Activated naive CD8-positive, alpha-beta T cell (primary cell): ENCODE measurements at regions not wholly inside any gene's neighbourhood (a gene's known extent, or its start where the extent isn't known, plus 50 kb on each side); places are given as distances from the start of the nearest gene placed in this dataset.

Experiments used
- H3K27ac Mint-ChIP-seq: one replicate; pipeline ENCODE4 v1.8.0; 2021; ENCODE audit warnings: mixed read lengths
- H3K27me3 Mint-ChIP-seq: one replicate; pipeline ENCODE4 v1.8.0; 2021; ENCODE audit warnings: mixed read lengths
- H3K36me3 Mint-ChIP-seq: one replicate; pipeline ENCODE4 v1.8.0; 2021; ENCODE audit warnings: mixed read lengths
- H3K4me1 Mint-ChIP-seq: one replicate; pipeline ENCODE4 v1.8.0; 2021; ENCODE audit warnings: low read depth, mixed read lengths
- H3K4me3 Mint-ChIP-seq: one replicate; pipeline ENCODE4 v1.8.0; 2021; ENCODE audit warnings: mild to moderate bottlenecking, mixed read lengths
- H3K9me3 Mint-ChIP-seq: one replicate; pipeline ENCODE4 v1.8.0; 2021; ENCODE audit warnings: low read depth, mixed read lengths

DNA sequence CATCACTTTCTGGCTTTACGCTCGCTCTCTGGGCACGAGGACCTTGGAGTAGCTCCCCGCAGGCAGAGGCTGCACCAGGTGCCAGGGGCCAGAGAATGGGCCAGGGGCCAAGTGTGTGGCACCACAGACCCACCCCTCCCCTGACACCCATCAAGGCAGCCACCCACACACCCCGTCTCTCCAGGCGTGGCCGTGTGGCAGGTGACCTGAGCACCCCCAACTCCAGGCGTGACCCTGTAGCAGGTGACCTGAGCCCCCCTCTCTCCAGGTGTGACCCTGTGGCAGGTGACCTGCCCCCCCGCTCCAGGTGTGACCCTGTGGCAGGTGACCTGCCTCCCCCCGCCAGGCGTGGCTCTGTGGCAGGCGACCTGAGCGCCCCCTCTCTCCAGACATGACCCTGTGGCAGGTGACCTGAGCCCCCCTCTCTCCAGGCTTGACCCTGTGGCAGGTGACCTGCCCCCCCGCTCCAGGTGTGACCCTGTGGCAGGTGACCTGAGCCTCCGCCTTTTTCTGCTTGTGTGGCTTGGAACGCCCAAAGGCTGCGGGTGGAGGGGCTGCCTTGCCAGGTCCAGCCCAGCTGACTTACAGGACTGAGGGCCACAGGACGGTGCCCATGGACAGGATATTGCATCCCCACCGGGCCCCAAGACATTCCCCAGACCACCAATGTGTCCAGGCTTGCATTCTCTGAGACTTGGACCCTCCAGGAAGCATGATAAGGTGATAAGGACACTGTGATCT is 667.2 kb downstream of the BRD1 start:
- no peak overlapping the region for H3K27ac Mint-ChIP-seq
- H3K4me1 Mint-ChIP-seq: no peaks in the 10 kb centered on the region
- no peak overlapping the region for H3K4me3 Mint-ChIP-seq
- H3K27me3 Mint-ChIP-seq: no peaks in the 10 kb centered on the region
- H3K9me3 Mint-ChIP-seq: no peaks in the 10 kb centered on the region
- H3K36me3 Mint-ChIP-seq: no peaks in the 10 kb centered on the region

DNA sequence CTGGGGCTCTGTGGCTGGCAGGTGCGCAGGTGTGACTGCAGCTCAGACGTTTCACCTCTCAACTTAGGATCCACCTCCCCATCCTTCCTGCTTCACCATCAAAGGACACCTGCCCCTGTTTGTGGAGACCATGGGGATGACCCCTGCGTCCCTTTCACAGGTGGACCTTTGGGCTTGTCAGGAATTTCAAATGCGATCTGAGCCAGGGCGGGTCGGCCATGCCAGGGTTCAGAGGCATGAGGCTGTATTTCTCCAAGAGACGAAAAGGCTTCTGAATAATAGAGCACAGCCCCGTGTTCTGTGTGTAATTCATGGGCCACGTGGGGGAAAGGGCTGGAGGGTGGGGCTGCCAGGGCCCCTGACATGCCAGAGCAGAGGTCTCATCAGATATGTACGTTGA is 668.0 kb downstream of the BRD1 start:
- no peak overlapping the region for H3K4me3 Mint-ChIP-seq
- no peaks in the 10 kb centered on the region for H3K27me3 Mint-ChIP-seq
- no peaks in the 10 kb centered on the region for H3K4me1 Mint-ChIP-seq
- no peaks in the 10 kb centered on the region for H3K36me3 Mint-ChIP-seq
- no peak overlapping the region for H3K27ac Mint-ChIP-seq
- no peaks in the 10 kb centered on the region for H3K9me3 Mint-ChIP-seq

DNA sequence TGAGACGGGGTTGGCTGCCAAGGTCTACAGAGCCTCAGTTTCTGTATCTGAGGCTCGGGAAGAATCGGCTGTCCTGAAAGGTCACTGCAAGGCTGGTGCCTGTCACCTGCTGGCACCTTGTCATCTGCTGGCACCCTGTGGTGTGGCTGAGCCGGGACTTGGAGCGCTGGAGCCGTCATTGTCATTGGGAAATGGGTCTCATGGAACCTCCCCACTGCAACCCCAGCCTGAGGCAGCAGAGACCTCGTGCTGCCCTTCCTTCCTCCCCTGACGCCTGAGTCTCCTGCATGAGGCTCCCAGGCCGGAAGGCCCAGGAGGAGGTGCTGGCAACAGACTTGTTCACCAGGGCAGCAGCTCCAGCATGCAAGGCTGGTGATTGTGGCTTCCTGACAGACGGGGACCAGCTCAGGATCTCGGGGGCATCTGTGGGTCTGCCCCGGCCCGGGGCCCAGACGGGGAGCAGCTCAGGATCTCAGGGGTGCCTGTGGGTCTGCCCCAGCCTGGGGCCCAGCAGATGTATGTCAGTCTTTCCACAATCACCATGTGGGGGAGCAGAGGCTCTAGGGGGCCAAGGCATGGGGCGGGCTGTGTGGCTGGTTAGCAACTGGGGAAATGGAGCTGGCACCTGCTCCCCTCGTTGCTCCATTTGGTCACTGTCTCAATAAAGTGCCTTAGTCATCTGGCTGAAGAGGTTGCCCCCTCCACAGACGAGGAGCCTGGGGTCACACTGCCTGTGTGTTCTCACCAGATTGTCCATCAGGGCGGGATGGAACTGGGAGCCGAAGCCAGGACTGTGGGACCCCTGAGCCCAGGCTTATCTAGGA is 668.7 kb downstream of the BRD1 start:
- H3K27ac Mint-ChIP-seq: no peak overlapping the region
- H3K4me1 Mint-ChIP-seq: no peaks in the 10 kb centered on the region
- no peaks in the 10 kb centered on the region for H3K36me3 Mint-ChIP-seq
- H3K4me3 Mint-ChIP-seq: no peak overlapping the region
- H3K9me3 Mint-ChIP-seq: no peaks in the 10 kb centered on the region
- H3K27me3 Mint-ChIP-seq: no peaks in the 10 kb centered on the region

DNA sequence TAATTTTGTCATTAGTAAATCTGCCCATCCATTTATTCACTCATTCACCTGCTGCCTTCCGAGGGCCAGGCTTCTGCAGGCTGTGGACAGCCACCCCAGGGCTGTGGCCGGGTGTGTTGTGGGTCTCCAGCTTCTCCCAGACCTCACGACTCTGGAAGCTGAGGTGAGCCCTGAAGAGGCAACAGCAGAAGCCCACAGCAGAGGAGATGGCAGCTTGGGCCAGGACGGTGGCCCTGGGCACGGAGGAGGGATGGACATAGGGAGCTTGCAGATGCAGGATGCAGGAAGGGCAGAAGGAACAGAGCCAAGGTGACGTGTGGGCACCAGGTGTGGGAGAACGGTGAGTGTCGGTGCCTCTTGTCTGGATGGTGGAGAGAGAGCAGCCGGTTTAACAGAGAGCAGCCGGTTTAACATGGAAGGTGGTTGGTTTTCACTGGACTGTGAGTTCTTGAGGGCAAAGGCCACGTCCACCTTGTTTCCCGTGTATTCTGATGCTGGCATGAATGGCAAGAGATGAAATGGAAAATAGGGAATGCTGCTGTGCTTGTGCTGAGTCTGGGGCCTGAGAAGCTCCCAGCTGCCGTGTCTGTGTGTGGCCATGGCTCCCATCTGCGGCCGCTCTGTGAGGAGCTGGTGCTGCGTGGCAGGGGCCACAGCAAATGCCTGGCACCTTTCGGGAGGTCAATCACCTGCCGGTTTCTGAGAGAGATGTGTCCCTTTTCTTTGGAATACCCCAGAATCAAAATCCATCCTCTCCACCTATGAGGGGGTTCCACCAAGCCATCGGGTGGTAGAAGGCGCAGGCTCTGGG is 669.9 kb downstream of the BRD1 start:
- Mint-ChIP-seq H3K36me3 (no peaks in the 10 kb centered on the region), H3K27me3 (no peaks in the 10 kb centered on the region), H3K4me1 (no peaks in the 10 kb centered on the region), H3K4me3 (no peak overlapping the region), H3K27ac (no peak overlapping the region), H3K9me3 (no peaks in the 10 kb centered on the region)

DNA sequence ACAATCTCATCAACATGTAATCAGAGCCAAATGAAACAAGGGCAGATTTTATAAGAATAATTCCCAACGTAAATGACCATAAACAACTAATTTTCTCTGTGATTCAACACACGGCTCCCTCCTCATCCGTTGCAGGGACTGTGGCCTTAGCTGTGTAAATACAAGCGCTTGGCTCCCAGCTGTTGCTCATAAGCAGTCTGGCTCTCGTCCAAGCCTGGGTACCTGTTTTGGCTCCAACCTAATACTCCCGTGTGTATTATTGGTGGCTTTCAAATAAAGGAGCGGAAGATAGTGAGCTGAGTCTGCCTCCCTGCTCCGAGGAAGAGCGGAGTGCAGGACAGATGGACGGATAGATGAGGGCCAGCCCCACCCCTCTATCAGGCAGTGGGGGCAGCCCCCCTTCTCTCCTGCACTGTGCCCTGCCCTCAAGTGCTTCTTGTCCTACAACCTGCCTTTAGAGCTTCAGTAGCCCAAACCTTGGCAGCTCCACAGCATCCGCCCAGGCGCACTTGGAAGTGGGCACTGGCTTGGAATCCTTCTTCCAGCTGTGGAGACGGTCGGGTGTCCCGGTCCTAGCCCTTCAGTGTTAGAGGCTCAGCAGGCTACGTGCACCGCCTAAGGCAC is 670.9 kb downstream of the BRD1 start:
- Mint-ChIP-seq H3K4me3 (no peak overlapping the region), H3K27me3 (no peaks in the 10 kb centered on the region), H3K4me1 (no peaks in the 10 kb centered on the region), H3K27ac (no peak overlapping the region), H3K9me3 (no peaks in the 10 kb centered on the region), H3K36me3 (no peaks in the 10 kb centered on the region)

DNA sequence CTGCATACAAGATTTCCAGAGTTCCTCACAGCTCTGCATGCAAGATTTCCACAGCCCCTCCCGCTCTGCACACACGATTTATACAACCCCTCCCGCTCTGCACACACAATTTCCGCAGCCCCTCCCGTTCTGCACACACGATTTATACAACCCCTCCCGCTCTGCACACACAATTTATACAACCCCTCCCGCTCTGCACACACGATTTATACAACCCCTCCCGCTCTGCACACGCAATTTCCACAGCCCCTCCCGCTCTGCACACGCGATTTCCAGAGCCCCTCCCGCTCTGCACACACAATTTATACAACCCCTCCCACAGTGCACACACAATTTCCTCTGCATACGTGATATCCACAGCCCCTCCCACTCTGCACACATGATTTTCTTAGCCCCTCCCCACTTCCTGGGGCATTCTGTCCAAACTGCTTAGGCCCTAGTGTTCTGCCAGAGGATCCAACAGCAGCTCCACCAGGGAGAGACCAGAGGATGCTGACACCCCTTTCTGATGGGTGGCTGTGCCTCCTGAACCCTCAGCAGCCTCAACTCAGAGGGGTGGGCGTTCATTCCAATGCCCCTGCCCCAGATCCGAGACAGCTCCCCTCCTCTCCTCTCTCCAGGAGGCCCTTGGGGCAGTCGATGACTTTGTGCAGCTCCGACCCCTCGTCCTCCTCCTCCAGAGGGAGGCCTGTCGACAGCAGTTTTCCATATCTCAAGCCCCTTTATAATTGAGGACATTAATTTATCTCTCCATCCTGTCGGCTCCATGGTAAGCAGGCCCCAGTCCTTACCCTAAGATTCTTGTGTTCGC is 671.7 kb downstream of the BRD1 start:
- Mint-ChIP-seq H3K27me3 (no peaks in the 10 kb centered on the region), H3K4me3 (no peak overlapping the region), H3K27ac (no peak overlapping the region), H3K36me3 (no peaks in the 10 kb centered on the region), H3K4me1 (no peaks in the 10 kb centered on the region), H3K9me3 (no peaks in the 10 kb centered on the region)

DNA sequence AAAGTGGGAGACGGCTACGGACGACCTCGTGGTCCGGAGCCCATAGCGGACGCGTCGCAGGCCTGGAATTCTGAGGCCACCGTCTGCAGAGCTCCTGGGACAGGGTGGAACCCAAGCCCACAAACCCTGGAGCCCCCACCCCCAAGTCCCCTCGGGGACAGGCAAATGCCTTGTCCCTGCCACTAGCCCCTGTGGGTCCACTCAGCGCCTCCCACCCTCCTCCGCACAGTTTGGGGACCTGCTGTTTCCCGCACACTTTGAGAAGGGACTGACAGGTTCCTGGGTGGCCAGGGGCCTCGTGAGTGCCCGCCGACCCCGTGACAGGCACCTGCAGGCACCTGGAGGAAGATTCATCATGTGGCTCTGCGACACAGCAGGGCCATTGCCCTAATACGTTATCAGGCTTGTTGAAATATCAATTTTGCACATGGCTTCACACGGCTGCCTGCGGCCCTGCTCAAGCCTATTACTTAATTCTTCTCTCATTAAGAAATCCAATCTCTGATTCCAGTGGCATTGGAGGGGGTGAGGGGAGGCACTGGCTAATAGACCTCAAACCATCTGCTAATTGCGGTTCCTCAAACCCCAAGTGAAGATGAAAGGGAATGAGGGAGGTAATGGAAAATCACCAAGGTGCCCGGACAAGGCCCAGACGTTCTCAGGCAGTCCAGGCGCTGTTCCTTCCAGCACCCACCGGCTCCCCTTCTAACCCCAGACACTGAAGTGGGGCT is 672.5 kb downstream of the BRD1 start:
- Mint-ChIP-seq H3K9me3 (no peaks in the 10 kb centered on the region), H3K36me3 (no peaks in the 10 kb centered on the region), H3K27me3 (no peaks in the 10 kb centered on the region), H3K4me1 (no peaks in the 10 kb centered on the region), H3K27ac (no peak overlapping the region), H3K4me3 (no peak overlapping the region)

DNA sequence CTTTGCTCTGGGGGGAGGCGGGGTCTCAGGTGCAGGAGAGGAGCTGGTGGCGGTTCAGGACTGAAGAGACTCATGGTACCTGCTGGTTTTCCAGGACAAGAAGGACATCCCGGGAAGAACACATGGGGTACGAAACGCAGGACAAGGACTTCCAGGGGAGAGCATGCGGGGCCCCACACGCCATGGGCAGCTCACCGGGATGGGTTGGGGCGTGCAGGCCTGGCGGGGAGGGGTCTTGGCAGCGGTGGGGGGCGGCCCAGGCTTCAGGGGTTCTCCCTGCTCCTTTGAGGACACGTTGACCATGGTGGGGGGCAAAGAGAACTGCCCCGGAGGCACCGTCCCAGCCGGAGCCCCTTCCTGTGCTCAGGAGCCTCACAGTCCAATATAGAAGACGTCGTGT is 673.2 kb downstream of the BRD1 start:
- Mint-ChIP-seq H3K4me1 (no peaks in the 10 kb centered on the region), H3K4me3 (no peak overlapping the region), H3K27ac (no peak overlapping the region), H3K9me3 (no peaks in the 10 kb centered on the region), H3K27me3 (no peaks in the 10 kb centered on the region), H3K36me3 (no peaks in the 10 kb centered on the region)

DNA sequence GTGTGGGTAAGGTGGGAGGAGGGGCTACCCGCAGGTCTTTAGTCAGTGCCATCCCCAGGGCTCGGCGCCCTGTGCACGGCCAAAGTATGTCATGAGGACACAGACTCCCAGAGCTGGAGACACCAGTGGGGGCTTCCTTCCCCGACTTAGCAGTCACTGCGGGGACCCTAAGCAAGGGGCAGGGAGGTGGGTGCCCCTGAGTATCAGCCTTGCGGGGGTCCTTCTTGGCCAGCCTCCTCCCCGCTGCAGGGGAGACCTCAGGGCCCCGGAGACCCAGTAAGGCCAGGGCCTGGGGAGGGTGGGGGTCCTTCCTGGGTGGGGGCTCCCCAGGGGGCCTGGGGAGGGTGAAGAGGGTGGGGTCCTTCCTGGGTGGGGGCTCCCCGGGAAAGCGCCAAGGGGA is 673.8 kb downstream of the BRD1 start:
- Mint-ChIP-seq H3K27me3 (no peaks in the 10 kb centered on the region), H3K9me3 (no peaks in the 10 kb centered on the region), H3K36me3 (no peaks in the 10 kb centered on the region), H3K4me3 (no peak overlapping the region), H3K4me1 (no peaks in the 10 kb centered on the region), H3K27ac (no peak overlapping the region)

DNA sequence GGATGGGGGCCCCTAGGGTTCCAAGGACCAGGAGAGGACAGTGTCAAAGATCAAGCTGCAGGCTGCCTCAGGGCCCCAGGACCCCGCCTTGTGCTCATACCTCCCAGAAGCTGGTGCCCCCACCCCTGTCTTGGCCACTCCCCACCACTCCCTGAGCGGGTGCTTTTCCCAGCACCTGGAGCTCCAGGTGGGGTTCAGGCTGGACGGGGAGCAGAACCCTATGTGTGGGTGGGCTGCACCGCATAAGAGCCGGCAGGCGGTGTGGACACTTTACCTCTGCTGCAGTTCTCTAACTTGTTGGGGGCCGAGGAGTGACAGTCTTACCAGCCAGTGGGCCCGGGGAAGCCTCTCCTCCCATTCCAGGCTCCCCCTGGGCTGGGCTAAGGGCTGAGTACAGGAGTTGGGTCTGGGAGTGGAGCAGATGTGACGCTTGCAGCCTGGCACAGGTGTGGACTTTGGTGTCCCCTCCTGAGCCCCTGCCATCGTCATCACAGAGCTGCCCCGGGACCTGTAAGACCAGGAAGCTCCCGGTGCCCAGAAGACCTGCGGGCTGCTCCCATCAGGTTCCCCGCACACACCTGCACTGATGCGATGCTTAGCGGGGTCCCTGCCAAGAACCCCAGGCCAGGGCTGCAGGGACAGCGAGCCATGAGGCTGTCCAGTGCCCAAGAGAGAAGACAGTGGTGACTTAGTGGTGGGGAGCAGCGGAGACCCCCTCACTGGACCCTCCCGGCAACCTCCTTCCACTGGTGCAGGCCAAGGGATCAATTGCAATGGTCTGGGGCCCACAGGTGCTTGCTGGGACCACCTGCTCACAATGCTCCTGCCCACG is 674.5 kb downstream of the BRD1 start:
- Mint-ChIP-seq H3K27me3 (no peaks in the 10 kb centered on the region), H3K36me3 (no peaks in the 10 kb centered on the region), H3K9me3 (no peaks in the 10 kb centered on the region), H3K4me1 (no peaks in the 10 kb centered on the region), H3K27ac (no peak overlapping the region), H3K4me3 (no peak overlapping the region)

DNA sequence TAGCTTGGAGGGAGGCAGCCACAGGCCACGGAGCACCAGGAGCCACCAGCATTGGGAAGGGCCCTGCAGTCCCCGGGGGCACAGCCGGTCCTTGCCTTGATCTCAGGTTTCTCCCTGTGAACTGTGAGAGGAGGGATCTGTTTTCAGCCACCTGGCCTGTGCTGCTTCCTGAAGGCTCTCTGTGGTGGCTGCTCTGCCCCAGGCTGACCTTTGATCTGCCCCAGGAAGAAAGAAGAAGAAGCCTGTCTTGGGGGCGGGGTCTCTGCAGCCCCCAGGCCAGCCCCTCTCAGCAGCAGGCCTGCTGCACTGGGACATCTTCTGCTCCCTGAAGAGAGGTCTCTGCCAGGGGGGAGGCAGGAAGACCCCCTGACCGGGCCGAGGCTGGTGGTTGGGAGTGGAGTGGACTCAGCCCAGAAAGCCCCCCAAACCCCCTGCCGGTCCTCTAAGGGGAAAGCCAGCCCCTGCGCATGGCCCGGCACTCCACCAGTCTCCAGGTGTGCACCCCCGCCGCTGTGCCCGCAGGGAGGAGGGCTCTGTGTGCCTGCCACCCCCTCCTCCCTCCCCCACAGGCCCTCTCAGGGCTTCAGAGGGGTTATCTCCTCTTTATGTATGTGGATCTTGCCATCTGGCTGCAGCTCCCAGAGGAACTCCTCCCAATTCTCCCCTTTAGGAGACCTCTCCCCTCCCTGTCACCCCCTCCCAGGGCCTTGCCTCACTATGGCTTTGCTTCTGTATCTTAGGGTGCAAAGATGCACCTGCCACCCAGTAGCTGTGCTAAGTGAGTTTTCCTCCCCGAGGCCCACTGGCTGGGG is 675.3 kb downstream of the BRD1 start:
- Mint-ChIP-seq H3K4me1 (no peaks in the 10 kb centered on the region), H3K4me3 (no peak overlapping the region), H3K36me3 (no peaks in the 10 kb centered on the region), H3K27ac (no peak overlapping the region), H3K9me3 (no peaks in the 10 kb centered on the region), H3K27me3 (peaks cover 4% of the 10 kb centered on the region)

DNA sequence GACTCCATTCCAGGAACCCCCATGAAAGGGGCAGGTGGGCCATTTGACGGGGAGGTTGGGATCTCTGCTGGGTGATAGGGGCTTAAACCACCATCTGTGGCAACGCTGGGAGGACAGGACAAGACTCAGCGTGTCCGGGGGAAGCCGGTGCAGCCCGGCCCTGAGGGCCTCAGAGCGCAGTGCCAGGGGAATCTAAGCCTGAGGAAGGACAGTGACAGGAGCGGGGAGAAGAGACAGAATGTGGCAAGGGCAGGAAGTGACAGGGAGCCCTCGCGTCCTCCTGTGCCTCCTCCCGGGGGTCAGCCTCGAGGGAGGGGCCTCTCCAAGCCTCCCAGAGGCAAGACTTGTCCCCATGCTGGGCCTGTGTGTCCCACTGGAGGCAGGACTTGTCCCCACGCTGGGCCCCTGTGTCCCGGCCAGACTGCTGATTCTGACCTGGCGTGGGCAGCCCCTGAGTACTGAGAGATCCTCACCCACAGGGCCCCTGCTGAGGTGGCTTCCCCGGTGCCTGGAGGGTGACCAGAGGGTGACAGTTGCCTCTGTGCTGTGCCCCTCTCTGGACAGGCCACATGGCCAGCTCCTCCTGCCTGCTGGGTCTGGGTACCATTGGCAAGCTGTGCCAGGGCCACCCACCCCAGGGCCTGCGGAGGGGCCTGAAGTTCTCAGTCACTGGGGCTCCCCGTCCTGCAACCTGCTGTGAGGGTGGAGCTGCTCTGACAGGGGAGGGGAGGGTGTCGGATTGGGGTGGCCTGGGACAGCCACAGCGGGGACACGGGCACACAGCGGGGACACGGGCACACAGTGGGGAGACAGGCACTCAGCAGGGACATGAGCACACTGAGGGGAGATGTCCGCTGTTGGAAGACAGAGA is 676.2 kb downstream of the BRD1 start:
- Mint-ChIP-seq H3K36me3 (no peaks in the 10 kb centered on the region), H3K4me3 (no peak overlapping the region), H3K4me1 (no peaks in the 10 kb centered on the region), H3K9me3 (no peaks in the 10 kb centered on the region), H3K27ac (no peak overlapping the region), H3K27me3 (peaks cover 4% of the 10 kb centered on the region)
